Right kidney (tissue), 1 donor: ENCODE measurements at regions not wholly inside any gene's neighbourhood (a gene's known extent, or its start where the extent isn't known, plus 50 kb on each side); places are given as distances from the start of the nearest gene placed in this dataset.
A peak's percentile ranks its signal among the peaks of the same experiment; 100 is the strongest.

Experiments
- DNase-seq: peaks from one replicate; pipeline ENCODE4 v3.0.0-alpha.2; 2016

GRCh38 chr4:17293901-17294300 is 218.0 kb downstream of the QDPR start:
- no peak for DNase-seq

GRCh38 chr4:17288151-17288550 is 223.7 kb downstream of the QDPR start:
- no peak for DNase-seq

- DNase-seq: peak; percentile 21
These were observed 225.0 kb downstream of the QDPR start for GRCh38 chr4:17286752-17287460.

GRCh38 chr4:17285747-17286146 is 226.1 kb downstream of the QDPR start:
- DNase-seq: no peak

- DNase-seq: no peak
These were observed 227.3 kb downstream of the QDPR start for GRCh38 chr4:17284323-17285175.

- DNase-seq: no peak
These were observed 228.1 kb downstream of the QDPR start for GRCh38 chr4:17283832-17284231.

- no peak for DNase-seq
These were observed 228.6 kb downstream of the QDPR start for GRCh38 chr4:17283251-17283650.

GRCh38 chr4:17280261-17281018 is 231.4 kb downstream of the QDPR start:
- DNase-seq: peak; percentile 22

- no peak for DNase-seq
These were observed 235.1 kb downstream of the QDPR start for GRCh38 chr4:17276776-17277175.

- no peak for DNase-seq
These were observed 236.1 kb downstream of the QDPR start for GRCh38 chr4:17275836-17276235.

GRCh38 chr4:17273047-17273446 is 238.8 kb downstream of the QDPR start:
- no peak for DNase-seq

GRCh38 chr4:17272154-17272553 is 239.7 kb downstream of the QDPR start:
- no peak for DNase-seq

- DNase-seq: no peak
These were observed 246.2 kb downstream of the QDPR start for GRCh38 chr4:17265653-17266052.

GRCh38 chr4:17265139-17265538 is 246.8 kb downstream of the QDPR start:
- DNase-seq: no peak

- no peak for DNase-seq
These were observed 251.6 kb downstream of the QDPR start for GRCh38 chr4:17260166-17260907.

- DNase-seq: no peak
These were observed 253.8 kb downstream of the QDPR start for GRCh38 chr4:17258106-17258505.

GRCh38 chr4:17252131-17252530 is 259.8 kb downstream of the QDPR start:
- DNase-seq: no peak

GRCh38 chr4:17251101-17251500 is 260.8 kb downstream of the QDPR start:
- no peak for DNase-seq

GRCh38 chr4:17250591-17250990 is 261.3 kb downstream of the QDPR start:
- no peak for DNase-seq

- DNase-seq: no peak
These were observed 265.2 kb downstream of the QDPR start for GRCh38 chr4:17246656-17247055.

GRCh38 chr4:17241835-17242234 is 270.1 kb downstream of the QDPR start:
- DNase-seq: no peak

- DNase-seq: no peak
These were observed 273.3 kb downstream of the QDPR start for GRCh38 chr4:17238633-17239032.
